H9 (cell line): ENCODE measurements at regions not wholly inside any gene's neighbourhood (a gene's known extent, or its start where the extent isn't known, plus 50 kb on each side); places are given as distances from the start of the nearest gene placed in this dataset.

Source experiments
- DNase-seq: peaks from one replicate; pipeline ENCODE4 v3.0.0-alpha.2; 2017
- H2AFZ ChIP-seq: one replicate; pipeline ENCODE4 v1.6.1; 2013; ENCODE audit warnings: mild to moderate bottlenecking, low read length, control low read depth, moderate library complexity
- H2AK5ac ChIP-seq: 2 replicates; pipeline ENCODE4 v1.6.1; 2013; ENCODE audit warnings: low read length, control low read depth, mixed read lengths; ENCODE audit not compliant: insufficient read length
- H2BK120ac ChIP-seq: one replicate; pipeline ENCODE4 v1.6.1; 2013; ENCODE audit warnings: low read depth, mild to moderate bottlenecking, low read length, control low read depth, inconsistent platforms; ENCODE audit not compliant: poor library complexity, severe bottlenecking
- H2BK12ac ChIP-seq: 2 replicates; pipeline ENCODE4 v1.6.1; 2013; ENCODE audit warnings: low read length, control low read depth, mixed read lengths, low read depth; ENCODE audit not compliant: insufficient read length
- H2BK15ac ChIP-seq: 2 replicates; pipeline ENCODE4 v1.6.1; 2013; ENCODE audit warnings: low read depth, low read length, control low read depth
- H2BK20ac ChIP-seq: one replicate; pipeline ENCODE4 v1.6.1; 2013; ENCODE audit warnings: low read depth, mild to moderate bottlenecking, low read length, control low read depth, inconsistent platforms; ENCODE audit not compliant: poor library complexity, severe bottlenecking
- H2BK5ac ChIP-seq: 2 replicates; pipeline ENCODE4 v1.6.1; 2013; ENCODE audit warnings: low read length, control low read depth, mixed read lengths; ENCODE audit not compliant: insufficient read length
- H3K14ac ChIP-seq: 2 replicates; pipeline ENCODE4 v1.6.1; 2013; ENCODE audit warnings: low read length, control low read depth; ENCODE audit not compliant: insufficient read depth
- H3K18ac ChIP-seq: 2 replicates; pipeline ENCODE4 v1.6.1; 2013; ENCODE audit warnings: low read depth, mild to moderate bottlenecking, mixed read lengths, low read length, control low read depth; ENCODE audit not compliant: insufficient read length
- H3K23ac ChIP-seq: 2 replicates; pipeline ENCODE4 v1.6.1; 2013; ENCODE audit warnings: low read length, control low read depth, mixed read lengths, low read depth; ENCODE audit not compliant: insufficient read length
- H3K23me2 ChIP-seq: 2 replicates; pipeline ENCODE4 v1.6.1; 2013; ENCODE audit warnings: low read depth, mild to moderate bottlenecking, mixed read lengths, low read length, control low read depth; ENCODE audit not compliant: insufficient read length, poor library complexity, severe bottlenecking
- H3K27ac ChIP-seq: 2 replicates; pipeline ENCODE4 v1.5.1; 2013; ENCODE audit warnings: low read length, control low read depth, mixed read lengths, low read depth; ENCODE audit not compliant: insufficient read length
- H3K27me3 ChIP-seq: 2 replicates; pipeline ENCODE4 v1.6.1; 2013; ENCODE audit warnings: low read length, control low read depth, inconsistent platforms; ENCODE audit not compliant: insufficient read depth
- H3K4ac ChIP-seq: 2 replicates; pipeline ENCODE4 v1.6.1; 2013; ENCODE audit warnings: low read depth, mild to moderate bottlenecking, control low read depth, inconsistent platforms, low read length, moderate library complexity
- H3K4me1 ChIP-seq: 2 replicates; pipeline ENCODE4 v1.6.1; 2013; ENCODE audit warnings: low read length, control low read depth, inconsistent platforms; ENCODE audit not compliant: insufficient read depth
- H3K4me2 ChIP-seq: 2 replicates; pipeline ENCODE4 v1.6.1; 2013; ENCODE audit warnings: low read length, control low read depth, mixed read lengths; ENCODE audit not compliant: insufficient read length, insufficient read depth
- H3K56ac ChIP-seq: 2 replicates; pipeline ENCODE4 v1.6.1; 2013; ENCODE audit warnings: low read depth, mild to moderate bottlenecking, mixed read lengths, low read length, control low read depth; ENCODE audit not compliant: insufficient read length
- H3K79me1 ChIP-seq: 2 replicates; pipeline ENCODE4 v1.6.1; 2013; ENCODE audit warnings: low read depth, mild to moderate bottlenecking, moderate library complexity, low read length, control low read depth, inconsistent platforms; ENCODE audit not compliant: insufficient read depth, poor library complexity, severe bottlenecking
- H3K79me2 ChIP-seq: 2 replicates; pipeline ENCODE4 v1.6.1; 2013; ENCODE audit warnings: low read length, control low read depth, inconsistent platforms; ENCODE audit not compliant: insufficient read depth
- H3K9ac ChIP-seq: 2 replicates; pipeline ENCODE4 v1.6.1; 2013; ENCODE audit warnings: low read length, control low read depth, mixed read lengths; ENCODE audit not compliant: insufficient read length; ENCODE audit errors: extremely low read depth
- H3K9me3 ChIP-seq: one replicate; pipeline ENCODE4 v1.6.1; 2013; ENCODE audit warnings: low read depth, low read length, inconsistent platforms; ENCODE audit not compliant: control insufficient read depth
- H3T11ph ChIP-seq: one replicate; pipeline ENCODE4 v1.6.1; 2013; ENCODE audit warnings: mild to moderate bottlenecking, low read length, control low read depth, inconsistent platforms
- H4K20me1 ChIP-seq: one replicate; pipeline ENCODE4 v1.6.1; 2013; ENCODE audit not compliant: control insufficient read depth, insufficient read length, insufficient read depth
- H4K5ac ChIP-seq: 2 replicates; pipeline ENCODE4 v1.6.1; 2013; ENCODE audit warnings: low read depth, mild to moderate bottlenecking, mixed read lengths, low read length, control low read depth; ENCODE audit not compliant: insufficient read length
- H4K8ac ChIP-seq: replicated peaks from 2 replicates; pipeline ENCODE4 v1.6.1; 2013; ENCODE audit warnings: low read length, control low read depth, mixed read lengths, low read depth; ENCODE audit not compliant: insufficient read length
- H4K91ac ChIP-seq: 2 replicates; pipeline ENCODE4 v1.6.1; 2013; ENCODE audit warnings: low read depth, mild to moderate bottlenecking, moderate library complexity, mixed read lengths, low read length, control low read depth; ENCODE audit not compliant: insufficient read length
- H3K27ac Mint-ChIP-seq, 3 experiments: 2 replicates in 2 of 3; 3 replicates in 1 of 3; pipeline ENCODE4 v1.8.0; 2020 to 2021; ENCODE audit warnings: mixed read lengths in 3 of 3, mild to moderate bottlenecking in 1 of 3, moderate library complexity in 1 of 3
- H3K27me3 Mint-ChIP-seq: 2 replicates; pipeline ENCODE4 v1.8.0; 2021; ENCODE audit warnings: low read depth, mild to moderate bottlenecking, moderate library complexity, mixed read lengths
- H3K36me3 Mint-ChIP-seq, 3 experiments: 2 replicates in 2 of 3; 3 replicates in 1 of 3; pipeline ENCODE4 v1.8.0; 2020 to 2021; ENCODE audit warnings: low read depth in 3 of 3, mixed read lengths in 3 of 3; ENCODE audit not compliant: insufficient read depth in 1 of 3
- H3K4me1 Mint-ChIP-seq, 2 experiments: 2 replicates each; pipeline ENCODE4 v1.8.0; 2020; ENCODE audit warnings: mixed read lengths in 2 of 2
- H3K4me3 Mint-ChIP-seq, 2 experiments: 2 replicates in 1 of 2; 3 replicates in 1 of 2; pipeline ENCODE4 v1.8.0; 2020 to 2021; ENCODE audit warnings: mild to moderate bottlenecking in 2 of 2, mixed read lengths in 2 of 2, moderate library complexity in 1 of 2
- H3K9me3 Mint-ChIP-seq, 2 experiments: 2 replicates in 1 of 2; 3 replicates in 1 of 2; pipeline ENCODE4 v1.8.0; 2020; ENCODE audit warnings: mild to moderate bottlenecking in 2 of 2, mixed read lengths in 2 of 2, moderate library complexity in 1 of 2
- CTCF ChIP-seq: fragments of 200-600 bp; sonication (generic); conservative IDR thresholded peaks from 3 replicates; pipeline ENCODE4 v1.8.0; 2021; ENCODE audit warnings: antibody characterized with exemption, mild to moderate bottlenecking
- WGBS: extraction: QIAGEN DNeasy Blood & Tissue Kit; methylation state at CpG from one replicate; pipeline ENCODE4 v1.1.7; 2013; ENCODE audit warnings: missing lambda C conversion rate, low lambda C conversion rate, mixed read lengths; ENCODE audit not compliant: insufficient read length; ENCODE audit errors: extremely low coverage; 5-methylcytosine and 5-hydroxymethylcytosine counted together

GRCh38 chr15:69792823-69793222 is 304.9 kb downstream of the TLE3 start:
- no CpG with 5 or more reads among the region's 4 CpGs for WGBS
- Histone ChIP-seq H4K5ac (no peak overlapping the region), H3K4me2 (no peak overlapping the region), H3K79me2 (no peaks in the 10 kb centered on the region), H4K20me1 (no peaks in the 10 kb centered on the region), H3K56ac (no peak overlapping the region), H2BK12ac (no peak overlapping the region), H3K9me3 (no peaks in the 10 kb centered on the region), H2BK120ac (no peak overlapping the region), H3K9ac (no peak overlapping the region), H3K23me2 (no peaks in the 10 kb centered on the region), H2AFZ (no peak overlapping the region), H3K23ac (no peak overlapping the region), H3K18ac (no peak overlapping the region), H4K91ac (no peak overlapping the region), H3K14ac (no peak overlapping the region), H2BK20ac (no peak overlapping the region), H2AK5ac (no peak overlapping the region), H3K79me1 (no peaks in the 10 kb centered on the region), H3K4ac (no peak overlapping the region), H3K27me3 (no peaks in the 10 kb centered on the region), H3T11ph (no peak overlapping the region), H3K4me1 (no peaks in the 10 kb centered on the region; the same call in 1 of the 2 replicates), H3K27ac (no peak overlapping the region), H4K8ac (no peak overlapping the region), H2BK15ac (no peak overlapping the region), H2BK5ac (no peak overlapping the region)
- peaks cover 3% of the 10 kb centered on the region for H3K27me3 Mint-ChIP-seq
- 0 out of 7 replicates have a peak, but pooled peaks cover 0 to 5% (median 0%) of the 10 kb centered on the region in 3 experiments for H3K36me3 Mint-ChIP-seq
- no peak for DNase-seq
- peaks cover 11 to 12% of the 10 kb centered on the region in 2 experiments for H3K4me1 Mint-ChIP-seq
- TF ChIP-seq CTCF = no peak
- H3K4me3 Mint-ChIP-seq = no peak overlapping the region
- peaks cover 0 to 5% of the 10 kb centered on the region in 2 experiments; a peak in 3 of 5 replicates for H3K9me3 Mint-ChIP-seq
- no peak overlapping the region; a peak in 1 of 7 replicates for H3K27ac Mint-ChIP-seq
